HG02759 (cell line): ENCODE measurements at regions not wholly inside any gene's neighbourhood (a gene's known extent, or its start where the extent isn't known, plus 50 kb on each side); places are given as distances from the start of the nearest gene placed in this dataset.

ENCODE experiments used
- ATAC-seq: cut with Tn5 transposase; IDR thresholded peaks from one replicate; pipeline ENCODE4 v1.9.1; 2021; ENCODE audit warnings: mild to moderate bottlenecking, moderate library complexity; ENCODE audit not compliant: unreplicated experiment

DNA sequence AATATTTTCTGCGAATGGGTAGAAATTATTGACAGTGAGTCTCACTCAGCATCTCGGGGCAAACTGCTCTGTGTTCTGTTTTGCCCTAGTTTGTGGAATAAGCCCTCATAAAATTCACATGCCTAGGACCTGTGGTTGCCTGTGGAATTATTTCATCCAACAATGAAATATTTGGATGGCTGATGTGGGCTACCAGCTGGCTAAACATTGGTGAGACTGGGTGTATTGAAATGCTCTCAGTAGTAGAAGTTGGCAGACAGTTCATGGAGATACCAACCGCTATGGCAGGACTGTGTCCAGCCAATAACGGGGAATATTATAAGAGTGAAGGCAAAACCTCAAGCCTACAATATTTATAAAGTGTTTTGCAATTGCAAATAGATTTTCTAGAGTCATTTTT, 344.1 kb upstream of the RPS23 start:
- no peak for ATAC-seq

DNA sequence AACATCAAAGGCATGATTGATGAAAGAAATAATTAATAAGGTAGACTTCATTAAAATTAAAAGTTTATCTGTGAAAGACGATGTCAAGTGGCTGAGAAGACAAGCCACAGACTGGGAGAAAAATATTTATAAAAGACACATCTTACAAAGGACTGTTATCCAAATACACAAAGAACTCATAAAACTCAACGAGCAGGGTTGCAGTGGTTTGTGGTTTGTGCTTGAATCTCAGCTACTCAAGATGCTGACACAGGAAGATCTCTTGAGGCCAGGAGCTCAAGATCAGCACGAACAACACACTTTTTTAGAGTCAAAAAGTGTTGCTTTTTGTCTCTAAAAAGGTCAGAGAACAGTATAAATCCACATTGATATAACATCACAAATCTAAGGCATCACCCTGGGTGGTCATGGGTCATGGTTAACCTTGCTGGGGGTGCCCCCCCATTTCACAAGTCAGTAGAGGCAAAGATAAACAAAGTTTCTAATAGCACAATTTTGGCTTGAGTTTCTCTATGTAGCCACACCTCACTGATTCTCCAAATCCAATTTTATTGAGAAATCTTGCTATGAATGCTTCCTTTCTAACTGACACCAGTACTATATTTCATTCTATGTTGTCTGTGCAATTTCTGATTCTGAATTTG, 342.9 kb upstream of the RPS23 start:
- ATAC-seq, result no peak

DNA sequence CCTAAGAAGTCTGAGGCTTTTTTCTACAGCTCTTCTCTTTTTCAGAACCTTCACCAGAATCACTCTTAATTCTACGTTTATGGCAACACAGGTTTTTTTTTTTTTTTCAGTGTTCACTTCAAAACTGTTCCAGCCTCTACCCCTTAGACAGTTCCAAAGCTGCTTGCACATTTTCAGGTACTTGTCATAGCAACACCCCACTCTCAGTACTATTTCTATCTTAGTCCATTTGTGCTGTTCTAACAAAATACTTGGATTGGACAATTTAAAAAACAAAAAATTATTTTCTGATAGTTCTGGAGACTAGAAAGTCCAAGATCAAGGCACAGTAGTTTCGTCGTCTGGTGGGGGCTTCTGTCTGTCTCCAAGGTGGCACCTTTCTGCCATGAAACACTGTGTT, 340.9 kb upstream of the RPS23 start:
- ATAC-seq, result no peak

DNA sequence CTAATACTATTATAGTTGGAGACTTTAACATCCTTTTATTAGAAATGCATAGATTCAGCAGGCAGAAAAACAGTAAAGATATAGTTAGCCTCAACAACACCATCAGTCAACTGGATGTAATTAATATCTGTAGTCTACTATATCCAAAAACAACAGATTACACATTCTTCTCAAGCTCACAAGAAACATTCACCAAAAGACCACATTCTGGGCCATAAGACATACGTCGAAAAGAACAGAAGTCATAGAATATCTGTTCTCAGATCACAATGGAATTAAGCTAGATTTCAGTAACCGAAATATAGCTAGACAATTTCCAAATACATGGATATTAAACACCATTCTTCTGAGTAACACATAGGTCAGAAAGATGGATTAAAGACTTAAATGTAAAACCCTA, 336.6 kb upstream of the RPS23 start:
- ATAC-seq, result no peak

DNA sequence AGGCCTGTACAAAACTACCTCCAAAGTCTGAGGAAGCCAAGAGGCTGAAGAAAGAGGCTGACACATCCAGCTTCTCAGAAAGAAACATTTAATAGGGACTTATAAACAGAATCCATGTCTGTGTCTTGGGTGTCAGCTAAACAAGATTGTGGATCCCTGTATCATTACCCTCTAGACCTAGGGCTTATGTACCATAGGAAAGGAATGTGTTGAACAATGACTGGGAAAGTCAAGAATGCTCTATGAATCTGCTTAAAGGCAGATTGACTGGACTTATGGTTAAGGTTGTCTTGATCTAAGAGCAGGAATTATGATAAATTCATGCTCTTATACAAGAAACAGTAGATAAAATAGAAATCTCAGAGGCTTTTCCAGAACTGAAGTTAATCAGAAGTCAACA, 335.7 kb upstream of the RPS23 start:
- ATAC-seq, result no peak

DNA sequence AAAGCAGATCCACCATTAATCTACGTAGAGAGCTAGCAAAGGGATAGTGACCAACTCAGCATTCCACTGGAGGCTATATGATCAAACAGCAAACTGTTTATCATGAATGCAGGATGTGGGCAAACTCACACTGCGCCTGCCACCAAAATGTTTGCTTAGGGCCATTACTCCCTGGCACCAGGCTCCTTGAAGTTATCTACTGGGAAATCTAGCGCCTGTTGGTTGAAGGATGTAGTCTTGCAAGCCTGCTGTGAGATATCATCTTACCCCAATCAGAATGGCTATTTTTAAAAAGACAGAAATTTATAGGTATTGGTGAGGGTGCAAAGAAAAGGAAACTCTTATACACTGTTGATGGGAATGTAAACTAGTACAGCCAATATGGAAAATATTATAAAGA, 332.5 kb upstream of the RPS23 start:
- ATAC-seq, result no peak

DNA sequence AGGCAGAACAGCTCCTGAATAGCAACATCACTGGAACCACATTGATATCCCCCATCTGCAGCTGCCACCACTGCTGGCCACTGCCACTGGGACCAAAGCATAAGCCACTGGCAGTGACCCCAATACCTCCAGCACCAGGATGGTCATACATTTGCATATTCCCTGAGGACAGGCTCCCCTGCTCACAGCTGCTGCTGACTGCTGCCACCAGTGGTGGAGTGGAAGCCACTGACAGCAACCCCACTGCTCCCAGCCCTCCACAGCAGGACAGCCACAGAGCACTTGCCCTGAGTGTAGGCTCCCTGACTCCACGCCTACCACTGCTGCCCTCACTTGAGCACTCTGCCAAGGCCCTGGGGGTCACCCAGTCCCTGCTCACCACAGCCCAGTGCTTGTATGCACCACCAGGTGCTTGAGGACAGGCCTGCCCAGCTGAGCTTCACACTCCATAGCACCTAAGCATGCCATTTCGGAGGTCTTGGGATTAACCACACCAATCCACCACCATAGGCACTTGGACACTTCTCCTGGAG, 327.4 kb upstream of the RPS23 start:
- ATAC-seq, result no peak

DNA sequence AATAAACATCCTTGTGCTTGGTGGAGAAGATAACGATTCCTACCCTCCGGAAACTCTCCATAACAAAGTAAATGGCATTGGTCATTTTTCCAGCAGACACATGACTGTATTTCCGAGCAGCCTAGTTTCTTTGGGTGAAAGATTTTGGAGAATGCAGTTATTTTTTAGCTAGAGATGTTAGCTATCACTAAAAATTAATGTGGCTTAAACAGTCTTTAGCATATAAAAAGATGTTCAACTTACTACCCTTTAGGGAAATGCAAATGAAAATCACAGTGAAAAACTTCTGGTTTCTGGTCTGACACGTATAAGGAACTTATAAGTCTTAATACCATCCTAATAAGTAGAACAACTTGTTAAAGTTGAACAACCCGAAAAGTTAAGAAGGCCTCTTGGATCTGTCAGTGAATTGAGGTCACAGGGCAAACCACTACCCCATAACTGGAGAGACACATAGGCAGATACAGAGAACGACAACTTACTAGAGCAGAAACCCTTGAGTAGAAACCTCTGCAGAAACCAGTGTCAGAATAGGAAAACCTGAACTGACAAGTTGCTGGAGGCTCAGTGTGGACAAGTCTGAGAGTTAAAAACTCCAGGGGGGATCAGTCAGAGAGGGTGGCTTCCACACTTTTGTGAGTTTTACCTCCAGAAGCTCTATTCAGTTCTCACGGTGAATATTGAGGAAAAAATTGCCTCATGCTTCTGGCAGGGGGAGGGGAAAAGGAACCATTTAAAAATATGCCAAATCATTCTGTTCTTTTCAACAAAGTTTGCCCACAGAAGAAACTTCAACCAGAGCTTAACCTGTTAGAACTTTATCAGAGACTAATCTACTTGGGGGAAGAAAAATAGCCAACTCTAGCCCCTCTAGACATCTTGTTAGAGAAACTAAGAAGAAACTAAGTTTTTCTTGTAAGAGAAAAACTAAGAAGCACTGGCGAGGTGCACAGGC, 325.2 kb upstream of the RPS23 start:
- ATAC-seq, result no peak

DNA sequence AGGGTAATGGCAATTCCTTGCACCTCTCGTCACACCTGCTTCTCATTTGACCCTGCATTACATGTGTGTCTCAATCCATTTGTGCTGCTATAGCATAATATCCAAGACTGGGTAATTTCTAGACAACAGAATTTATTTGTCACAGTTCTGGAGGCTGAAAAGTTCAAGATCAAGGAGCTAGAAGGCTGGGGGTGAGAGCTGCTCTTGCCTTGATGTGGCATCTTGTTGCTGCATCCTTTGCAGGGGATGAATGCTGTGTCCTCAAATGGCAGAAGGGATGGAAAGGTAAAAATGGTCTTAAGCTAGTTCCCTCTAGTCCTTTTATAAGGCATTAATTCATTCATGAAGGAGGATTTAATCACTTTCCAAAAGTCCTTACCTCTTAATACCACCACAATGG, 323.7 kb upstream of the RPS23 start:
- no peak for ATAC-seq

DNA sequence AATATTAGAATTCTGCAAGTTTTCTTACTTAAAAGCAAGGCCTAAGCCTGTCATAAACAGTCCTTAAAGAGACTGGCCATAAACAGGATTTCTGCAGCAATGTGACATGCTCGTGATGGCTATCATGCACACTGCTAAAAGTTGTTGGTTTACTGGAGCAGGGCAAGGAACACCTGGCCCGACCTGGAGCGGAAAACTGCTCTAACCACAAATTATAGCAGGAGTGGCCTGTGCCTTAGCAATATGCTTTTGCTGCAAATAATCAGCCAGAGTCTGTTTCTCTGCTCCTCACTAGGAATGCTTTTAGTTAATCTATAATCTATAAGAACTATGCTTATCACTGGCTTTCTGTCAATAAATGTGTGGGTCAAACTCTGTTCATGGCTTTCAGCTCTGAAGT, 322.9 kb upstream of the RPS23 start:
- no peak for ATAC-seq

DNA sequence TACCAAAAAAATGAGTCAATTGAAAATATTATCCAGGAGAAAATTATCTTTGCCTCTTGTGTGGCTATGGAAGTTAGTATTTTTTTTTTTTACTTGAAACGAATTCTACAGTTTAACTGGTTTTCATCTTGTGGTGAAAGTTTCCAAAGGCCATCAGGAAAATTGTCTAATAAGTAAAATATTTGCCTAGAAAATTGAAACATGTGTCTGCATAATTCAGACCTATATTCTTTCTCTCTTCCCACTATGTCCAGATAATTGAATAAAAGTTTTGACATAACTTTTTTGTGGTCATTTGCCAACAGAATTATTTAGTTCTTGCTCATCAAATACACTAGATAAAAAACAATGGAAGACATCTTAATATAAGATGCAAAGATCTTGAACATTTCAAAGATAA, 321.5 kb upstream of the RPS23 start:
- ATAC-seq, result no peak

DNA sequence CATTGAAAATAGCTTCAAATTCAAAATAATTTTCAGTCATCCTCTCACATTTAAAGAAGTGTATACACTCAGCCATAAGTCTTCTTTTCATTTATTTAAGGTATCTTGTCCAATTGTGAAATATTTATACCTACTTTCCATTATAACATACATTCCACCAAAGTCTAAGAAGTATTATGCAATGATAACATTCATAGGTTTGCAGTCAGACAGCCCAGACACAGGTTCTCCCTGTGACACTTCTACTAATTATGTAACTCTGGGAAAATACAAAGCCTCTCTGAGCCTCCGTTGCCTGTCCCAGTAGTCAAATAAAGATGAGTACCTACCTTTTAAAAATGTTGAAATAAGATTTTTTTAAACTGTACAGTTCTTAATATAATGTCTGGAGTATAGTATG, 320.9 kb upstream of the RPS23 start:
- ATAC-seq, result no peak

DNA sequence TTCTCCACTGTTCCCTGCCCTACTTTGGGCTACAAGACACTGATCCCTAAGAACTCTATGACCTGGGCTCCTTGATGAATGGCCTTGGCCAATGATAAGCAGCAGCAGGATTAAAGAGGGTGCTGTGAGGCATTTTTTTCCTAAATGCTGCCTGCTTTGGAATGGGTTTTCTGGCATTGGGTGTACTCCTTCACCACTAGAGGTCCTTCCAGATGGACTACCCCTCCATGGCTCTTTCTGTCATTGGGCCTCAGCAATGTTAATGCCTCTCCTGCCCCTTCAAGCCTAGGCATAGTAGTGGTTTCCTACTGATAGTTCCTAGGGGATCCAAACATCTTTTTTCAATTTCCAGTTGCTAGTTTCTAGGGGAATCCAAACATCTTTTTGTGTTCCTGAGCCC, 319.3 kb upstream of the RPS23 start:
- ATAC-seq, result no peak

DNA sequence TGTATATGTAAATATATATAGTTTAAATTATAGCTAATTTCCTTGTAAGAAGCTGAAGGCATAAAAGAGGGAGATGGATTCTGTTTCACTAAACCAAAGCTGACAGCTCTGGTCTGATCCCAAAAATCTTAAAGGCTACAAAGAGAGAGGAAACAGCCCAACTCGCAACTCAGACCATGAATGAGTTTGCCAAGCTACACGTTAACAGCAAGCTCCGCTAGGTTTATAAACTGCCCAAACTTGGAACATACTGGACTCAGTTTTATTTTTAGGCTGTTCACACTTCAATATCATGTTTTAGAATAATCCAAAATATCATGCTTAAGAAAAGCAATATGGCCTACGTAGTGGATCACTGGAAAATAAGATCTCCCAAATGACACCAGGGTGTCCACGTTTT, 318.3 kb upstream of the RPS23 start:
- no peak for ATAC-seq

DNA sequence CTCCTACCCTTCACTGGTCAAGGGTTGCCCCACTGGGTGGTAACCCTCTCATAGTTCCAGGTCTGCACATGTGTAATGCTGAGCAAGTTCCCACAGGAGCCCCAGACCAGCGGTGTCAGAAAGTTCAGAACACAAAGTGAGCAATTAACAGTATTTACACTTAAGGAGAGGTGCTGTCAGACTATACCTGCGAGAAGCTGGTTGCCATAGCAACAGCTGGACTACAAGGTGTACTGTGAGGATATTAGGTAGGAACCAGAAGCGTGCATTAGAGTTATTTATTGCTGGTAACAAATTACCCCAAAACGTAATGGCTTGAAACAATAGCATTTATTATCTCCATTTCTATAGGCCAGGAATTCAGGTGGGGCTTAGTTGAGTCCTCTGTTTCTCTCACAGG, 317.0 kb upstream of the RPS23 start:
- no peak for ATAC-seq

DNA sequence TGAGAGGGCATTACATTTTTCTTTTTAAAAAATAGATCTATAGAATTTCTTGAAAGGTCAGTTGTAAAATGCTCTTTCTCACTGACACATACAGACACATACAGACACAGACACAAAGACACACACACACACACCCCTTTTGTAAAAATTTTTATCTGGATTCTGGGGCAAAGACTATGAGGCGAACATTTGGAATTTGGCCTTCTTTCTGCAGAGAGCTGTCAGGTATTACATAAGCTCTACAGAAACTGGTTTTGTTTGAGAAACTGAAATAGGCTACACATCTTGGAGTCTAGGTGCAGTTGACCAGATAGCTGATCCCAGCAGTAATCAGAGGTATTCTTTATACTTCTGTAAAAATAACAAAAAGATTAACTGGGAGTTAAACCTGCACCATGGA, 315.9 kb upstream of the RPS23 start:
- ATAC-seq, result no peak

DNA sequence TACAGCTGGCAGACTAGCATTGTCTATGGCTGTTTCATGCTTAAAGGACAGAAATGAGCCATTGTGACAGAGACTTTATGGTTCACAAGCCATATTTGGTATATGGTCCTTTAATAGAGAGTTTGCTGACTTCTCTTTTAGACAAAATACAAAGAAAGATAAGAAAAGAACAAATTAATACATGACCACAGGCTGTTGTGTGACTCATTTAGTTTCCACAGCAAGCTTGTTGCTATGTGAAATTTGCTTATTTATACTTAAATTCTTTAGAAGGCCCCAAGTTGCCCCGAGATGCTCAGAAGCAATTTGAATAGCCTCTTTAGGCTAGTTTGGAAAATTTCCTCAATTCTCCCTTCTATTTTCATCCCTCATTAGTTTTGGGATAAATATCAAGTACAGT, 315.3 kb upstream of the RPS23 start:
- ATAC-seq, result no peak

DNA sequence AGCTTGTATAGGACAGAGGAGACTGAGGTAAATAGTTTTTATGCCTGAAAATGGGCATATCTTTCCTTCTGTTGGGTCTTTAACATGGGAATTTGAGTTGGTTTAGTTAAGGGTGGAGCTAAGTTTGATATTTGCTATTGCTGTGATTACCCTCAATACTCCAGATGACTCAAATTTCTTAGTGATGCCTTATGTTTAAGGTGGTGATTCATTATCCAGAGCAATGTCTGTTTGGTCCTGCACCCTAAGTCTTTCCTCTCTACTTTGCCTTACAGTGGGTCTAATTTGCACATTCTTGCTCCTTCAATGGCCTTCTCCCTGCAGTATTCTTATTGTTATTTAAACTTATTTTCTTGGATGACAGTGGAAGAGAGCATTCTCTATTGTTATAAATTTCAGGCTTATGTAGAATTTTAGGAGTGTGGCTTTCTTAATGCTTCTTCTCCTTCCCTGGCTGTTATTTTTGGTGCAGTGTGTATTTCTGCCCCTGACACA, 312.9 kb upstream of the RPS23 start:
- ATAC-seq, result no peak

DNA sequence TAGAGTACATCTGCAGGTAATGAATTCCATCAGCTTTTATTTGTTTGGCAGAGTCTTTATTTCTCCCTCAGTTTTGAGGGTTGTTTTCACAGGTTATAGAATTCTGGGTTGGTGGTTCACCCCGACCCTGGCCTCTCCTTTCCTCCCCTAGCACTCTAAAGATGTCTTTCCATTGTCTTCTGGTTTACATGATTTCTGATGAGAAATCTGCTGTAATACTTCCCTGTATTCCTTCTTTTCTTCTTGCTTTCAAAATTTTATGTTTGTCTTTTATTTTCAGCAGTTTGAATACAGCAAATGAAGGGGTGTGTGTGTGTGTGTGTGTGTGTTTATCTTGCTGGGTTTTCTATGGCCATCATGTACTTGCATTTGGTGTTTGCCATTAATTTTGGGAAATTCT, 312.0 kb upstream of the RPS23 start:
- no peak for ATAC-seq

DNA sequence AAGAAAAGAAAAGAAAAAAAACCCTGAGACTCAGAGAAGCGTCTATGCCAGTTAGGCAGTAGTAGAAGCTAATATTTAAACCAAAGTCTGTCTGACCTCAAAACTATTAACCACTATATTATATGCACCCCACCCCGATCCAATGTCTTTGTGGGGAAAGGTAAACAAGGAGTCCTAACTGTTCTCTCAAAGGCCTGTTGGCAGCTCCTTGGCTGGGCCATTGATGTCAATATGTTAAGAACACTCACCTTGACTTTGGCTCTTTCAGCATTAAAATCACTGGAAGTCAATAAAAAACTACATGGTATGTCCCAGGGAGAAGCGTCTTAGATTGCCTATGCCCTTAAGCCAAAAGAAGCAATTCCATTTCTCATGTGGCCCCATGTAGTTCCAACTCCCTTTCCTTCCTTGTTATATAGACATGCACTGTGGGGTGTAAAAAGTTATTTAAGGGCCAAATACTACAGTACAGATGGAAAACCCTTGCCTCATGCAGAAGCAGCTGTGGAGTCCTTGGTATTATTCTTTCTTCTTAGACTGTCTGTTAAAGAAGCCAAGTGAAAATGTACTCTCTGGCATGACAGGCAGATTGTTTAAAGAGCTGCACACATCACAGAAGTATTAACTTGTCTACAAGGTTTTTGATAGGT, 308.6 kb upstream of the RPS23 start:
- ATAC-seq, result no peak

DNA sequence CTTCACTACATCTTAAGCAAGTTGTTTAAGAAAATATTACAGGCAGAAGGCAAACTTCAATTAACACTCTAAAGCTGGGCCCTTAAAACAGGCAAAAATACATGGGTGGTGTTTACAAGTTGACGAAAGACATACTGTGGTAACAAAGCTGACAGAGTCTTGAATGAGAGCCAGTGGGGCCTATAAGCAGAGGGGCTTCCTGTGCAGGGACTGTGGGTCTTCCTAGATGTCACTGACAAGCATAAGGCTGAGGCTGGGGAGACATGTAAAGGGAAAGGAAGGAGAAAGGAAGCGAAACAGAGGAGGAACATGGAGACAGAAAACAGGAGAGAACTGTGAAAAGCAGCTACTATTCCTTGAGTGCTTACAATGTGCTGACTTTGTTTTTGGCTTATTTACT, 308.0 kb upstream of the RPS23 start:
- no peak for ATAC-seq

DNA sequence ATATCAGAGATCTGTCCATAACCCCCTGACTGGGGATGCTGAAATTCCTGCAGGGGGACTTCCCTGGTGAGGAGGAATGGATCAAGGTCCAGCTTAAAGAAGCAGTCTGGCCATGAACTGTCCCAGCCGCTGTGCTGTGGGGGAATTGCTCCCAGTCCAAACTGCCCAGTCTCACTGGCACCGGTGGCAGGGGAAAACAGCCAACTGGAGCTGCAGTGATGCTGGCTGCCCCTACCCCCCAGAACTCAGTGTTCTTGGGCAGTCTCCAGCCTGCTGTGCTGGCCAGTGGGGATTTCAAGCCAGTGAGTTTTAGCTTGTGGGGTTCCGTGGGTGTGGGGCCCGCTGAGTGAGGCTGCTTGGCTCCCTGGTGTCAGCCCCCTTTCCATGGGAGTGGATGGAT, 306.5 kb upstream of the RPS23 start:
- ATAC-seq, result no peak
